B cell (primary cell): ENCODE measurements at regions not wholly inside any gene's neighbourhood (a gene's known extent, or its start where the extent isn't known, plus 50 kb on each side); places are given as distances from the start of the nearest gene placed in this dataset.

Experiments used
- CTCF ChIP-seq: fragments of 200-600 bp; IDR thresholded peaks from one replicate; pipeline ENCODE4 v1.8.0; 2022; ENCODE audit warnings: antibody characterized with exemption, mild to moderate bottlenecking
- EZH2 ChIP-seq: IDR thresholded peaks from 2 replicates; pipeline ENCODE4 v1.6.1; 2012; ENCODE audit warnings: borderline replicate concordance, low read depth, mild to moderate bottlenecking, moderate library complexity, low read length; ENCODE audit not compliant: insufficient read depth, poor library complexity, severe bottlenecking

- TF ChIP-seq CTCF (no peak), EZH2 (no peak)
These were observed 319.0 kb downstream of the GLRX3 start for GRCh38 chr10:130455111-130455695.
